ENCODE measurements at regions not wholly inside any gene's neighbourhood (a gene's known extent, or its start where the extent isn't known, plus 50 kb on each side); places are given as distances from the start of the nearest gene placed in this dataset.

DNA sequence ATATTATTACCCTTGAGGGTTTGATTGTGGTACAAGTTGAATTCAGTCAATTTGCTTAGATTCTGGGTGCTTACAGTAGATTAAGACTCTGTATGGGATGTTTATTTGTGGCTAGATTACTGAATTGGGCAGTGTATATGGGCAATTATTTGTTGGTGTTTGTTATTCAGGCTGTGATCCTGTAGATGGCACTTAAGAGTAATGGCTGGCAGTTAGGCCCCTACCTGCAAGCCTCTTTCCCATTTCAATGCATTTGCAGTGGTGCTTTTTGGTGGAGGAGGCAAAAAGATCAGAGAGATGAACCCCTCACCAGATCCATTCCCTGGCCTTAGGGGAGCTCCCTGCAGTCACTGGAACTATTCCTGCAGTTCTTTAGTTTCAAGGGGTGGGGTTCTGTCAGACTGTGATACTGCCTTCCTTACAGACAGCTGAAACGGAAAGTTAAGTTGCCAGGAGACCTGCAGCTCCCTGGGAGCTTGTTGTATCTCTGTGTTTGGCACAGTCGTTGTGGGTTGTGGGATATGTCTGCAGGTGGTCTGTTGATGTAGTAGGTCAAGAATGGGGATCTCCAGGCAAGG lies 199.5 kb downstream of the AASDHPPT start:
- Histone ChIP-seq H3K4me1 (no peaks in the 10 kb centered on the region), H3K27me3 (ENCODE audit: low read depth) (no peaks in the 10 kb centered on the region), H3K4me3 (no peak overlapping the region), H3K36me3 (replicated peaks) (no peaks in the 10 kb centered on the region), H3K9me3 (no peaks in the 10 kb centered on the region)
- in situ Hi-C loops (cut with MboI; ENCODE audit: low sequenced_read_pairs), result no loop called here
- no peak for DNase-seq (ENCODE audit: low spot score in 2 of 2)

DNA sequence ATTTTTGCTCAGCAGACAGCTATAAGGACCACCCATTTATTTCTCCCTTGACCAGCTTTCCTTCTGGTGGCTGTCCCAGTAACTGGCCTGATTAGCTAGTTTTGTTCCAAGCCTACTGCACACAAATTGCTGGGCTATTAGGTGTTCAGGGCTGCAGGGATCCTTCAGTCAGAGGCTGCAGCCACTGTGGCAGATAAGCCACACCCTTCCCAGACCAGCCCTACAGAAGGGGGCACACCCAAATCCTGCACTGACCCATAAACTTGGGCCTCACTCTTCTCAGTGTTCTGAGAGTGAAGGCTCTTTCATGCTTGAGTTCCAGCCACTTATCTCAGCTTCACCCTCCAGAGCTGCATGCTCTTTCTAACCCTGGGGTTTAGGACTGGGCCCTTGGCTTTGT lies 200.0 kb downstream of the AASDHPPT start:
- in situ Hi-C loops (cut with MboI; ENCODE audit: low sequenced_read_pairs), result no loop called here
- H3K9me3 ChIP-seq, result no peaks in the 10 kb centered on the region
- no peaks in the 10 kb centered on the region for H3K27me3 ChIP-seq (ENCODE audit: low read depth)
- no peaks in the 10 kb centered on the region for H3K36me3 ChIP-seq (replicated peaks)
- no peak for DNase-seq (ENCODE audit: low spot score in 2 of 2)
- H3K4me1 ChIP-seq, result no peaks in the 10 kb centered on the region
- no peak overlapping the region for H3K4me3 ChIP-seq

DNA sequence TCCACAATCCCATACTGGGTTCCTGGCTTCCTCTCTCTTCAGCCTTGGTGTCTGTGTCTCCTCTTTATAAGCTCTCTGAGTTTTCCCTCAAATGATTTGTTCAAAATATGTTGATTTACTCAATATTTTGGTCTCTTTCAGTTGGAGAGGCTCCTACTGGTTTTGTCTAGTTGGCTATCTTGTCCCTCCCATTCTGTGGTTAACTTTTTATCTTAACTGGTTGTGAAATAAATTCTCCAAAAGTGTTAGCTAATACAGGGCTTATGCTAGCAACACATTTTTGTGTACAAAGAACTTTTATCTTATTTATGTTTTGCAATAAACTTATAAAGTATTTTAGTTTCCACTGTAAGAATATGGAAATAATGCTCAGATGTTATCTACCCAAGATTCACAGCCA lies 200.9 kb downstream of the AASDHPPT start:
- Histone ChIP-seq H3K36me3 (replicated peaks) (no peaks in the 10 kb centered on the region), H3K9me3 (no peaks in the 10 kb centered on the region), H3K4me1 (no peaks in the 10 kb centered on the region), H3K4me3 (no peak overlapping the region), H3K27me3 (ENCODE audit: low read depth) (no peaks in the 10 kb centered on the region)
- in situ Hi-C loops (cut with MboI; ENCODE audit: low sequenced_read_pairs), result no loop called here
- DNase-seq (ENCODE audit: low spot score in 2 of 2), result no peak

DNA sequence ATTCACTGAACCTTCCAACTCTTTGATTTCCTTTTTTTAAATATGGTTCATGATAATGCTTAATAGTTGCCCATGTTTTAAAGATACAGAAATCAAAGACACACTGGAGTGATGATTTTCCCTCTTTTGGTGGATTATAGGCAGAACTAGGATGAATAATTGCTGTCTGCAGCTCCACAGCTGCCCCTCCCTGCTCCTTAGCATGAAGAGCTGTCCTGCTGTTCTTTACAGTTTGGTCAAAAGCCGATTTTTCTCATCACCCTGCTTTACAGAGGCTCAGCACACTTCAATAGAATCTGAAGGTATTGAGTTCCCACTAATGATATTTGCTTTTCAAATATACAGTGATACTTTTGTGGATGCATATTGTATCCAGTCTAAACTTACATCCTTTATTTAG lies 202.6 kb downstream of the AASDHPPT start:
- no peaks in the 10 kb centered on the region for H3K27me3 ChIP-seq (ENCODE audit: low read depth)
- no peak for DNase-seq (ENCODE audit: low spot score in 2 of 2)
- no peaks in the 10 kb centered on the region for H3K9me3 ChIP-seq
- H3K36me3 ChIP-seq (replicated peaks), result no peaks in the 10 kb centered on the region
- in situ Hi-C loops (cut with MboI; ENCODE audit: low sequenced_read_pairs), result no loop called here
- no peak overlapping the region for H3K4me3 ChIP-seq
- H3K4me1 ChIP-seq, result no peaks in the 10 kb centered on the region

DNA sequence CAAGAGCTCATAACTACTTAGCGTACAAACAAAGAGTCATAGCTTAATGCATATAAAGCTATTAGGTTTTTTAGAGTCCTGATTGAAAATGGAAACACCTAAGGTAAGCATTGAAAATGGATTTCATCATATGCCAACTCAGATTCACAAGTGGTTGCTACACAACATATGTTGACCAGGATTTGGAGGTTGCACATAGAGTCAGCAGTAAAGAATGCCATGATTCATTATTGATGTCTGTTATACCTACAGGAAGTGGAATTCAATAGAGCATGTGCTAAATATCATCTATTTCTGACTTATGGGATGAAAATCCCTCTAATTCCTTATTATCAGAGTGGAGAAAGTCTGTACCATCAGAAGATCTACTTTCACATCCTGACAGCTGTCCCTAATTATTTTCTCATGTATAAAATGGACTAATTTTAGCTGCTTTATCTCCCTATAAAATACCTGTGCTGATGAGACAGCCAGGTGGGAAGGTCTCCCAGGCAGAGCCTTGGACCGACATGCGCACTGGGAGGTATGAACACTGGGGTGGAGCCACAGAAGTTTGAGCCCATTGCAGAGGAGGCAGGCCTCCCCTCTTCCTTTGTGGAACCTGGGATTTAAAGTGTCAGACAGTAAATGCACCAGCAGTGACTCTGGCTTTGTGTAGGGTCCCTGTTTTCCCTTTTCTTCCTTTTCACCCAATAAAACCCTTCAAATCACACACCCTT lies 204.2 kb downstream of the AASDHPPT start:
- DNase-seq (ENCODE audit: low spot score in 2 of 2), result no peak
- H3K36me3 ChIP-seq (replicated peaks), result no peaks in the 10 kb centered on the region
- H3K27me3 ChIP-seq (ENCODE audit: low read depth), result no peaks in the 10 kb centered on the region
- in situ Hi-C loops (cut with MboI; ENCODE audit: low sequenced_read_pairs), result no loop called here
- H3K4me3 ChIP-seq, result no peak overlapping the region
- H3K9me3 ChIP-seq, result no peaks in the 10 kb centered on the region
- H3K4me1 ChIP-seq, result no peaks in the 10 kb centered on the region

DNA sequence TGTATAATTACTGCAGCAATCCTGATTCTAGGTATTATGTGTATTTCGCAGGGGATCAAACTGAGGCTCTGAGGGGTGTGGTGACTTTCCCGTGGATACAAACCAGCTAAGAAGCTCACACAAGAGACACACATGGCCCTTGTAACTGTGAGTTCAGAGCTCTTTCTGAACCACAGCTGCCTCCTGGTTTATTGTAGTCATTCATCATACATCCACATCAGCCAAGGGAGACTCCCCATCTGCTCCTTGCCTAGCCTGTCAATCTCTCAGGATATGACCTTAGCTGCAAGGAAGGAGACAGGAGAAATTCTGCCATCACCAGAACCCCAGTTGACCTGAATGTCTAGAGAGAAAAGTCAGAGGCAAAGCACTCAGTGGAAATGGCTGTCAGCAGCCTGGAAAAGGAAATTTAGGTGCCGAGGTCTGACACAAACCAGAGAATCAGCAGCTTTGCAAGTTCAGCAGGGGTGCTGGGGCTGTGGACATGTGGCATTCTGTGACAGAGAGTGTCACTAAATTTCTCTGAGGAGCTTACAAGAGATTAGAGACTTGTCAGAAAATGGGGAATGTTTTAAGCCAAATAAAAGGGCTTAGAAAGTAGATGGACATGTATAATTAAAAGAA lies 209.5 kb downstream of the AASDHPPT start:
- DNase-seq (ENCODE audit: low spot score in 2 of 2), result no peak
- no peaks in the 10 kb centered on the region for H3K36me3 ChIP-seq (replicated peaks)
- H3K4me3 ChIP-seq, result no peak overlapping the region
- no peaks in the 10 kb centered on the region for H3K4me1 ChIP-seq
- no peaks in the 10 kb centered on the region for H3K9me3 ChIP-seq
- in situ Hi-C loops (cut with MboI; ENCODE audit: low sequenced_read_pairs), result no loop called here
- H3K27me3 ChIP-seq (ENCODE audit: low read depth), result no peaks in the 10 kb centered on the region

DNA sequence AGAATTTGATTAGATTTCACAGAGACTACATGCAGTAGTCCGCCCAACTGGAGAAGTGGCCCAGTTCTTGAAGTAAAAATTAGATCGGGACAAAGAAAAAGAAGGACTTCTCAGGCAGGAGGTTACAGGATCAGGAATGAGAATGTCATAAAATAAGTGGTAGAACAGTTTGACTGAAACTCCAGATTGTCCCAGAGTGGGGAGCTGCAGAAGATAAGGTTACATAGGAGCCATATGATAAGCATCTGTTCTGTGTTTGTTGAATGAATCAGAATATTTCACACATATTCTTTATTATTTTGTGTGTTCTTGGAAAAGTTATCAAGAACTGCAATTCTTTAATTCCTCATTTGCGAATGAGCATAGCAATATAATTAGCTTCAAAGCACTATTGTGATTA lies 210.6 kb downstream of the AASDHPPT start:
- Histone ChIP-seq H3K36me3 (replicated peaks) (no peaks in the 10 kb centered on the region), H3K9me3 (no peaks in the 10 kb centered on the region), H3K4me1 (no peaks in the 10 kb centered on the region), H3K27me3 (ENCODE audit: low read depth) (no peaks in the 10 kb centered on the region), H3K4me3 (no peak overlapping the region)
- DNase-seq (ENCODE audit: low spot score in 2 of 2), result no peak
- in situ Hi-C loops (cut with MboI; ENCODE audit: low sequenced_read_pairs), result no loop called here

DNA sequence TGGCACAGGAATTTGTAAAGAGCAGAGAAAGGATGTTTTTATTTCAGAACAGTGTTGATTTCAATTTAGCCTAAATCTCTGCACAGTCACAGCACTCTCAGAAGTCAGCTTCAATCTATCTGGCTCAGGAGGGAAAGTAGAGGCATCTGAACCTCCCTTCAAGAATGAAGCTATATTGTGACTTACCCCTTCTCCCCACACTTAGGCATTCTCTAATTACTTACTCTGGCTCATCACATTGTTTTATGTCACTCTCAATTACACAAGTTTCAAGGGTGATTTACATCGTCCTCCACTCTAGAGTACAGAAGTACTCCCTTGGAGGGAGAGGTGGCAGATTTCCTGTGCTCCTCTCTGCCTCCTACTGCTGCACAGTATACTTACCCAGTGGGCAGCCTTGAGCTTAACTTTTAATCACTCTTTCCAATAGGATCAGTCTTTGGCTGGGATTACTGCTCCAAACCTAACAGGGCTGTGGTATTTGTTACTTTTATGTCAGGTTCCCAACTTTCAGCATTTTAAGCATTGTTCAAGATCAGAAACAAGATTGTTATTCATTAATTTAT lies 211.4 kb downstream of the AASDHPPT start:
- Histone ChIP-seq H3K4me1 (no peaks in the 10 kb centered on the region), H3K9me3 (no peaks in the 10 kb centered on the region), H3K36me3 (replicated peaks) (no peaks in the 10 kb centered on the region), H3K27me3 (ENCODE audit: low read depth) (no peaks in the 10 kb centered on the region), H3K4me3 (no peak overlapping the region)
- in situ Hi-C loops (cut with MboI; ENCODE audit: low sequenced_read_pairs), result no loop called here
- DNase-seq (ENCODE audit: low spot score in 2 of 2), result no peak

DNA sequence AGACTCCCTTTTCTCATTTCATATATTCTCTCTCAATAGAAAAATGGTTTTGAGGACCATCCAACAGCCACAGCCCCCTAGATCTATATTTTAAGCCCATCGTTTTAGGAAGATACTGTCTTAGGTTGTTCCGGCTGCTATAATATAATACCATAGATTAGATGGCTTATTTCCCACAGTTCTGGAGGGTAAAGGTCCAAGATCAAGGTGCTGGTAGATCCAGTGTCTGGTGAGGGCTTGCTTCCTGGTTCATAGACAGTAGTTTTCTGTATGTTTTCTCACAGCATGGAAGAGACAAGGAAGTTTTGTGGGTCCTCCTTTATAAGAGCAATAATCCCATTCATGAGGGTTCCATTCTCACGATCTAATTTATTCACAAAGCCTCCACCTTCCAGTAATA lies 215.1 kb downstream of the AASDHPPT start:
- Histone ChIP-seq H3K27me3 (ENCODE audit: low read depth) (no peaks in the 10 kb centered on the region), H3K9me3 (no peaks in the 10 kb centered on the region), H3K4me1 (no peaks in the 10 kb centered on the region), H3K4me3 (no peak overlapping the region), H3K36me3 (replicated peaks) (no peaks in the 10 kb centered on the region)
- no peak for DNase-seq (ENCODE audit: low spot score in 2 of 2)
- in situ Hi-C loops (cut with MboI; ENCODE audit: low sequenced_read_pairs), result no loop called here

DNA sequence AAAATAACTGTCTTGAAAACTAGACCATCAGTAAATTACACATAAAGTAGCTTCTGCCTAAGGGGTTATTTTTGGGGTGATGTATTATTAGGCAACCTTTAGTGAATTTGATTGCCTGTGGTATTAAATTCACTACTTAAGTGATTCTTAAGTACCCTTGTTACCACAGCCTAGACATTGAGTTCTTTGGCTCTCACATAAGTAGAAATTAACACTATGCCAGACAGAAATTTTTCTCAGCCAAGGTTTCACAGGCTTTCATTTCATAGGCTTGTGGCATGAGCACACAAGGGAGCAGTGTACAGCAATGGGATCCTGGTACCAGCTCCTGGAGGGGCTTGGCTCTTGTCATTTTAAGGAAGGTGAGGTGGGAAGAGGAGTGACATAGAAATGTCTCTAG lies 218.5 kb downstream of the AASDHPPT start:
- in situ Hi-C loops (cut with MboI; ENCODE audit: low sequenced_read_pairs), result no loop called here

DNA sequence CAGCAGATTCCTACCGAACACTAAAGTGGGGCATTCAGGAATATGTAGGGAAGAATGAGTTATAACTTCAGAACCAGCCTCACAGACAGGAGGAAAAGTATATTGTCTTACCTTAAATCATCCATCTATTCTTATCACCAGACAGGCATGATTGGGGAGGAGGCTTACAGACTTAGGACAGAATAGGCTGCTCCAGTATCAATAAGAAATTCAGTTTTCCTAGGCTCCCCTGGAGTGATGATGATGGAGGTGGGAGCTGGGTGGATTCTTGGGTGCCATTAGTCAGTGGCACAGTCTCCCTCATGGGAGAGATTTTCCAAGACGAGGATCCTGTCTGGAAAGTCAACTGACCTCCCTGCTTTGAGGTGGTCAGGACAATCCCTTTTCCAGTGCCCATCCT lies 225.0 kb downstream of the AASDHPPT start:
- H3K36me3 ChIP-seq (replicated peaks), result no peaks in the 10 kb centered on the region
- no peaks in the 10 kb centered on the region for H3K9me3 ChIP-seq
- no peak overlapping the region for H3K4me3 ChIP-seq
- H3K4me1 ChIP-seq, result no peaks in the 10 kb centered on the region
- in situ Hi-C loops (cut with MboI; ENCODE audit: low sequenced_read_pairs), result no loop called here
- no peaks in the 10 kb centered on the region for H3K27me3 ChIP-seq (ENCODE audit: low read depth)
- no peak for DNase-seq (ENCODE audit: low spot score in 2 of 2)

More for the DNA sequence above, 218.5 kb downstream of the AASDHPPT start:
- H3K36me3 ChIP-seq (replicated peaks), result no peaks in the 10 kb centered on the region
- no peaks in the 10 kb centered on the region for H3K27me3 ChIP-seq (ENCODE audit: low read depth)
- no peaks in the 10 kb centered on the region for H3K4me1 ChIP-seq
- no peak for DNase-seq (ENCODE audit: low spot score in 2 of 2)
- H3K9me3 ChIP-seq, result no peaks in the 10 kb centered on the region
- H3K4me3 ChIP-seq, result no peak overlapping the region

DNA sequence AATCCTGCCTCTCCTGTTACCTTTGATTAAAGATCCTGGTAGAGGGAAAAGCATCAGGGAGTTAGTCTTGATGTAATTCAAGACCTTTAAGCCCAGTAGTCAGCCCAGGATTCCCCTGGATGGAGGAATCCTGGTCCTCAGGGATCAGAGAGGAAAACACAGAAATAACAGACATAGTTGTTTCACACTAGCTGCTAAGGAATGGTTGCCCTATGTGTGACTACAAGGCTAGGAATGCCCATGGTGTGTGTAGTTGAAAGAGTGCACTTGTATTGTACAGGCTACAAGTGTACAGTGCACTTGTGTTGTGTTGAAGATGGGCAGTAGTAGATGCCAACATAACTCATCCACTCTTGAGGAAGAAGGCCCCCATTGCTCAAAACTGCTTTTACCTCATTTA lies 226.8 kb downstream of the AASDHPPT start:
- no peaks in the 10 kb centered on the region for H3K36me3 ChIP-seq (replicated peaks)
- no peaks in the 10 kb centered on the region for H3K9me3 ChIP-seq
- no peaks in the 10 kb centered on the region for H3K4me1 ChIP-seq
- in situ Hi-C loops (cut with MboI; ENCODE audit: low sequenced_read_pairs), result no loop called here
- DNase-seq (ENCODE audit: low spot score in 2 of 2), result no peak
- H3K4me3 ChIP-seq, result no peak overlapping the region
- H3K27me3 ChIP-seq (ENCODE audit: low read depth), result no peaks in the 10 kb centered on the region

DNA sequence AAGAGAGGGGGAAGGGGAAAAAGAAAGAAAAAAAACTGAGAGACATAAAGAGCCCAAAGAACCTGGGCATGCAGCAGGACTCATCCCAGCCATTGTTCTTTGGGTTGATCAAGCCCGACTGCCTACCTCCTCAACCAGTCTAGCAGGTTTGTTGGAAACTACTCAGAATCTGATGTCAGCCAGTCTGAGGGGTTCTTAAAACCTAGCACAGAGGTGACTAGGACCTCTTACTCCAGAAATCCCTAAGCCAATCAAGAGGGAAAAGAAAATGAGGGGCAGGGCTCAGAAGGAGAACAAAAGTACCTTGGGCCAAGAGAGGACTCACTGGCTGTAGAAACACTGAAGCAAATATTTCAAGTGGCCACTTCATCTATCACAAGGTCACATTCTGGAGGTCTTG lies 228.0 kb downstream of the AASDHPPT start:
- no peaks in the 10 kb centered on the region for H3K9me3 ChIP-seq
- no peaks in the 10 kb centered on the region for H3K4me1 ChIP-seq
- no peak for DNase-seq (ENCODE audit: low spot score in 2 of 2)
- no peak overlapping the region for H3K4me3 ChIP-seq
- no peaks in the 10 kb centered on the region for H3K36me3 ChIP-seq (replicated peaks)
- H3K27me3 ChIP-seq (ENCODE audit: low read depth), result no peaks in the 10 kb centered on the region
- in situ Hi-C loops (cut with MboI; ENCODE audit: low sequenced_read_pairs), result no loop called here

DNA sequence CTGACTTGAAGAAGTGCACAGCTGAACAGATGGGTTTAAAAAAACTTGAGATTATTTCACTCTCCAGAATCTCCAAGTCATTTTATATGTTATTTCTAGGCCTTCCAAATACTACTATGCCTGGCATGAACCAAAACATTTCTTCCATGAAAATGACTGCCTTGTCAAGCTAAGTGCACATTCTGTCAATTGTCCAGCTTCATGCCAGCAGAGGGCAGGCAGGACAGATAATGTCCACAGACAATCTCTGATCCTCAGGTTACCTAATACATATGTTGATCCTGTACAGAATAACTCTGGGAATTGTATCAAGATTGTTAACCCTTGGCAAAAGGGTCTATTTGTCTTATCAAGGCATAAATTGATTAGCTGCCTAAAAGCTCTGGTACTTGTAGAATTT lies 229.5 kb downstream of the AASDHPPT start:
- no peak for DNase-seq (ENCODE audit: low spot score in 2 of 2)
- Histone ChIP-seq H3K36me3 (replicated peaks) (no peaks in the 10 kb centered on the region), H3K4me3 (no peak overlapping the region), H3K27me3 (ENCODE audit: low read depth) (0 out of 2 replicates have a peak, but pooled peaks cover 3% of the 10 kb centered on the region), H3K9me3 (no peaks in the 10 kb centered on the region), H3K4me1 (no peaks in the 10 kb centered on the region)
- in situ Hi-C loops (cut with MboI; ENCODE audit: low sequenced_read_pairs), result no loop called here

Data from HAP-1 (cell line).